Prostate gland (tissue), 2 donors: ENCODE measurements at regions not wholly inside any gene's neighbourhood (a gene's known extent, or its start where the extent isn't known, plus 50 kb on each side); places are given as distances from the start of the nearest gene placed in this dataset.

ENCODE experiments used
- DNase-seq: peaks from one replicate; pipeline ENCODE4 v3.0.0-alpha.2; 2019; ENCODE audit warnings: low spot score
- H3K27ac ChIP-seq, 2 donors: fragments of 200-600 bp; sonication (generic); 2 replicates each; pipeline ENCODE4 v1.5.1; 2017 to 2019
- H3K27me3 ChIP-seq: fragments of 200-600 bp; sonication (generic); replicated peaks from 2 replicates; pipeline ENCODE4 v1.5.1; 2019; ENCODE audit not compliant: insufficient read depth
- H3K36me3 ChIP-seq, 2 donors: fragments of 200-600 bp; sonication (generic); 1 replicate in 1 of 2; 2 replicates in 1 of 2; pipeline versions ENCODE4 v1.5.1 to v1.8.1; 2017 to 2019
- H3K4me1 ChIP-seq: fragments of 200-600 bp; sonication (generic); replicated peaks from 2 replicates; pipeline ENCODE4 v1.5.1; 2019
- H3K4me3 ChIP-seq, 2 donors: fragments of 200-600 bp; sonication (generic); 2 replicates each; pipeline ENCODE4 v1.5.1; 2017 to 2019
- H3K9me3 ChIP-seq: fragments of 200-600 bp; sonication (generic); 2 replicates; pipeline ENCODE4 v1.5.1; 2017
- POLR2A ChIP-seq: fragments of 450-650 bp; IDR thresholded peaks from one replicate; pipeline ENCODE4 v1.6.1; 2016; ENCODE audit warnings: antibody characterized with exemption, mild to moderate bottlenecking
- POLR2AphosphoS5 ChIP-seq: sonication (generic); formaldehyde crosslinking; IDR thresholded peaks from one replicate; pipeline ENCODE4 v1.6.1; 2017; ENCODE audit warnings: antibody characterized with exemption
- WGBS: methylation state at CpG from one replicate; pipeline ENCODE4 v1.1.5; 2018; 5-methylcytosine and 5-hydroxymethylcytosine counted together
- intact Hi-C: fragments of 100-400 bp; cut with DNase I; formaldehyde crosslinking; loops from one replicate; pipeline ENCODE4 v1.14.2; 2022
- TF ChIP-seq, protein P1 (sequence below), 4 experiments: fragments of 200-600 bp in 2 of 4; fragments of 450-650 bp in 2 of 4; sonication (generic) in 2 of 4; IDR thresholded peaks; 1 replicate in 3 of 4; 2 replicates in 1 of 4; pipeline ENCODE4 v1.5.1; 2016 to 2019; ENCODE audit warnings: antibody characterized with exemption in 4 of 4, mild to moderate bottlenecking in 2 of 4, moderate library complexity in 2 of 4

DNA sequence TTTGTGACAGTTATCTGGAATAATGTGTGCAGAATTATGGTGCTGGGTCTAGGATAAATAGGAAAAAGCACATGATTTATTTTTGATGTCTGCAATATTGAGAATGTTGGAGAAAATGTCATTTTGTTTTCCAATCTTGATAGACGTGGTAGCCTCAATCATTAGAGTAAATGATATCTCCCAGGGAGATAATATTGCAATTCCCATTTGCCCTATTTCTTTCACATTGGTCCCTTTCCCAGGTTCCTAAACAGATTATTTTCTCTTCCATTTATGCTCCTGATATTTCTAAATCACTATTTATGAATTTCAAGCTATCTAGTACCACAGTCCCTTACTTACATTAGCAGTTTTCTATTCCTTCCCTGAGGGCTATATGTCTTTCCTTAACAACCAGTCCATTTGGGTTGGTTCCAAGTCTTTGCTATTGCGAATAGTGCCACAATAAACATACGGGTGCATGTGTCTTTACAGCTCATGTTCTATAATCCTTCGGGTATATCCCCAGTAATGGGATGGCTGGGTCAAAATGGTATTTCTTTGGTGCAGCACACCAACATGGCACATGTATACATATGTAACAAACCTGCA, 447.3 kb downstream of the PLA2G4A start:
- peaks cover 6% of the 10 kb centered on the region for H3K4me1 ChIP-seq
- peak; percentile 14 for DNase-seq
- no peaks in the 10 kb centered on the region for H3K27me3 ChIP-seq
- intact Hi-C loops: no loop called here
- H3K27ac ChIP-seq: no peak overlapping the region
- no peak for TF ChIP-seq POLR2AphosphoS5
- TF ChIP-seq POLR2A: no peak
- TF ChIP-seq, protein P1, sequence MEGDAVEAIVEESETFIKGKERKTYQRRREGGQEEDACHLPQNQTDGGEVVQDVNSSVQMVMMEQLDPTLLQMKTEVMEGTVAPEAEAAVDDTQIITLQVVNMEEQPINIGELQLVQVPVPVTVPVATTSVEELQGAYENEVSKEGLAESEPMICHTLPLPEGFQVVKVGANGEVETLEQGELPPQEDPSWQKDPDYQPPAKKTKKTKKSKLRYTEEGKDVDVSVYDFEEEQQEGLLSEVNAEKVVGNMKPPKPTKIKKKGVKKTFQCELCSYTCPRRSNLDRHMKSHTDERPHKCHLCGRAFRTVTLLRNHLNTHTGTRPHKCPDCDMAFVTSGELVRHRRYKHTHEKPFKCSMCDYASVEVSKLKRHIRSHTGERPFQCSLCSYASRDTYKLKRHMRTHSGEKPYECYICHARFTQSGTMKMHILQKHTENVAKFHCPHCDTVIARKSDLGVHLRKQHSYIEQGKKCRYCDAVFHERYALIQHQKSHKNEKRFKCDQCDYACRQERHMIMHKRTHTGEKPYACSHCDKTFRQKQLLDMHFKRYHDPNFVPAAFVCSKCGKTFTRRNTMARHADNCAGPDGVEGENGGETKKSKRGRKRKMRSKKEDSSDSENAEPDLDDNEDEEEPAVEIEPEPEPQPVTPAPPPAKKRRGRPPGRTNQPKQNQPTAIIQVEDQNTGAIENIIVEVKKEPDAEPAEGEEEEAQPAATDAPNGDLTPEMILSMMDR (IDR thresholded peaks at IDR 0.05): no peak
- H3K4me3 ChIP-seq: no peak overlapping the region
- WGBS: 27% methylated on average over 4 of the region's 4 CpGs
- H3K36me3 ChIP-seq: no peaks in the 10 kb centered on the region
- H3K9me3 ChIP-seq: no peaks in the 10 kb centered on the region

DNA sequence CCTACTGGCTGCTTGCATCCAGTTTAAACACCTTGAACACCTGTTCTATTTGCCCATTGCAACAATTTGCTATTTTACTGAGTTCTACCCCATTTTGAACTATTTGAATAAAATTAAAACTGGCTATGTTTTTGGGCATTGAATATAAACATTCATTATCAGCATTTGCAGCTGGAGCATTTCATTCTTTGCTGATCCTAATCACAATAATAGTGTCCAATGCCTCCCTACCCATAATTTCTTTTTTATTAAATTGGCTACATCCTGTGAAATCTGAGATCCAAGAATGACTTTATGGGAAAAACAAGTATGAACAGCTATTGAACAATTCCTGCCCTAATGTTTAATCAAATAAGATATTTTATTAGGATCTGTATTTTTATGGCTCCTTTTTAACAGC, 447.9 kb downstream of the PLA2G4A start:
- TF ChIP-seq, protein P1 (IDR thresholded peaks at IDR 0.05): no peak
- TF ChIP-seq POLR2AphosphoS5: no peak
- peaks cover 6% of the 10 kb centered on the region for H3K4me1 ChIP-seq
- no peak for DNase-seq
- no peaks in the 10 kb centered on the region for H3K9me3 ChIP-seq
- no peak overlapping the region for H3K4me3 ChIP-seq
- no peaks in the 10 kb centered on the region for H3K36me3 ChIP-seq
- H3K27ac ChIP-seq: no peak overlapping the region
- intact Hi-C loops: no loop called here
- H3K27me3 ChIP-seq: no peaks in the 10 kb centered on the region

DNA sequence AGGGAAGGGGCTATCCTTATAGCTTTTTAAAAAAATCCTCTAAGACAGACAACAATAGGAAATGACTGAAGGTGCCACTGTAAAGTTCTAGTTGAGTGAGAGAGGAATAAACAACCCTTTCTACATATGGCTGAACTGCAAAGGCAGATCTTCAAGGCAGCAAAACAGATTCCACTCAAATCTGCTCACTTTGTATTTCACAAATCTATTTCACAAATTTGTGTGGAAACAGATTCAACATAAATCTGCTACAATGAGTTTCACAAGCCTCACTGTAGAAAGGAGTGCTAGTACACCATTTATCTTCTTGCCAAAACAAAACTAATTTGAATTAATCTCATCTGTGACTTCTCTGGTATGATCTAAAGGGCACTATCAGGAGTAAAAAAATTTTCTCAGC, 451.3 kb downstream of the PLA2G4A start:
- TF ChIP-seq, protein P1 (IDR thresholded peaks at IDR 0.05): no peak
- TF ChIP-seq POLR2AphosphoS5 (no peak), POLR2A (no peak)
- no peaks in the 10 kb centered on the region for H3K9me3 ChIP-seq

DNA sequence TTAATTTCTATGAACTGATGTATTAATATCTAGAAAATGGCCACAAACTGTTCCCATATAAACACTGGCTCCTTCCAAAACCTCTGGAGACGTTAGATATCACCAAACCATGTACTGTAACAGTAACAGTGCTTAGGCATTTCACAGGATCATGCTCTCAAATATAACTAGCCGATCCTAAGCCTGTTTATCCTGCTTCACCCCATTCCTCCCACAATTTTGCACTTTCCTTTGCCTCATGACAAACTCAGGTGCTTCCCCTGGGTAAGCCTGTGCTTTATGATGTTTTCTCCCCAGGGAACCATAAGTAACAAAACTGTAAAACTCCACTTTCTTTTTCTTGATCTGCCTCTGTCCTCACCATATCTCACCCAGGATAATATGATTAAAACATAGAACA, 452.3 kb downstream of the PLA2G4A start:
- Histone ChIP-seq H3K27me3 (no peaks in the 10 kb centered on the region), H3K27ac (no peak overlapping the region), H3K9me3 (no peaks in the 10 kb centered on the region), H3K4me1 (peaks cover 6% of the 10 kb centered on the region), H3K36me3 (no peaks in the 10 kb centered on the region), H3K4me3 (no peak overlapping the region)
- no peak for DNase-seq
- intact Hi-C loops: no loop called here
- 34% methylated on average over 2 of the region's 2 CpGs for WGBS
- TF ChIP-seq POLR2A (no peak), POLR2AphosphoS5 (no peak)

More for the DNA sequence above, 451.3 kb downstream of the PLA2G4A start:
- Histone ChIP-seq H3K4me3 (no peak overlapping the region), H3K27me3 (no peaks in the 10 kb centered on the region), H3K27ac (no peak overlapping the region), H3K4me1 (peaks cover 6% of the 10 kb centered on the region), H3K36me3 (no peaks in the 10 kb centered on the region)
- intact Hi-C loops: no loop called here
- DNase-seq: no peak

DNA sequence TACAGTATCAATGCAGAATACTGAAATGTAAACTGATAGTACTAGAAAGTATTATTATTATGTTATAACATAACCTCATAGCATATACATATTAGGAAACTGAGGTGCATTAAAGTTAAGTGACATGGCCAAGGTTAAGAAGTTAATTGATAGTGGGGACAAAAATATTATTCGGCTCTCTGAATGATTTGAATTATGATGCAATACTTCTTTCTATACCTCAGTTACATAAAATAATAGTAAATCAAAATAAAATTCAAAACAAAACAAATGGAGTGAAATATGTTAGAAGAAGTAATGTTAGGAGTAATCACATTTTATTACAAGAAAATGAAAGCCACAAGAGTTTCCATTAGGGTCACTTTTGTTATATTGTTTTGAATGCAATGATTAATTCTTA, 455.2 kb downstream of the PLA2G4A start:
- Histone ChIP-seq H3K27me3 (no peaks in the 10 kb centered on the region), H3K4me3 (no peak overlapping the region), H3K36me3 (no peaks in the 10 kb centered on the region), H3K4me1 (no peaks in the 10 kb centered on the region), H3K27ac (no peak overlapping the region), H3K9me3 (no peaks in the 10 kb centered on the region)
- TF ChIP-seq POLR2A (no peak), POLR2AphosphoS5 (no peak)
- TF ChIP-seq, protein P1 (IDR thresholded peaks at IDR 0.05): no peak
- intact Hi-C loops: no loop called here
- 98% methylated on average over 1 of the region's 1 CpG for WGBS
- DNase-seq: no peak
